NCI-H1417 treated with DMSO at 0.1 percent for 48 hours (cell line): ENCODE measurements at regions not wholly inside any gene's neighbourhood (a gene's known extent, or its start where the extent isn't known, plus 50 kb on each side); places are given as distances from the start of the nearest gene placed in this dataset.
"Not testable (repeated sequence)": the region's sequence is repeated elsewhere in the genome, so short reads cannot be mapped to it uniquely, and the experiment has no call there.

Source experiments
- DNase-seq: peaks from one replicate; lab custom pipeline; 2025; lab: John Stamatoyannopoulos, UW

DNA sequence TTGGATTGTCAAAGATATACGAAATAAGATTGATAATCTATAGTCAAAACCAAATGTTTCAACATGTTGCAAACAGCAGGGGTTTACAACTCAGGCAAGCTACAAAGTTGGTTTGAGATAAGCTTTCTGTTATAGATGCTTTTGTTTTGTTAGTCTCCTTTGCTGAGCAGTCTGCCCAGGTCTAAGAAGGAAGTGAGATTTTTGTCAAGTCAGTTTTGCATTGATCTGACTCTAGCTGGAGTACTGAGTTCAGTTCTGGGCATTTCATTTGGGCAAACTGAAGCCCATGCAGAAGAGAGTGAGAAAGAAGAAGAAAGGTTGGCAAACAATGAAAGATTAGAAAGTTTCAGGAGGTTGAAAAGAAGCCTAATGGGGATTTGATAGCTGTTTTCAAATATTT is 983.0 kb upstream of the SLC39A10 start:
- no peak for DNase-seq

DNA sequence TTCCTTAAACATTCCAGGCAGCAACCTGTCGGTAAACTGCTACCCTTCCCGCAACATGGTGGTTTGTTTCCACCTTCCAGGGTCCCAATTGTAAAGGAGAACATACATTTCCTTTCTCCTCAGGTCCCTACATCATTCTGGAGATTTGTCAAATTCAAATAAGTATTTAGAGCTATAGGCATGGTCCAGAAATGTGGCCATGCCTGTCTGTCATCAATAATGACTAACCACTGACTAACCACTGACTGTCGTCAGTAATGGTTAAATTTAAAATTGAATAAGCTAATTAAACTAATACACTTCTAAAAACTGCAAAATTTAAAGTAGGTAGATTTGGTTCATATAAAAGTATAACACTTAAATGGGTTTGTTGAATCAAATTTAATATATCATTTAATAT is 984.0 kb upstream of the SLC39A10 start:
- no peak for DNase-seq

DNA sequence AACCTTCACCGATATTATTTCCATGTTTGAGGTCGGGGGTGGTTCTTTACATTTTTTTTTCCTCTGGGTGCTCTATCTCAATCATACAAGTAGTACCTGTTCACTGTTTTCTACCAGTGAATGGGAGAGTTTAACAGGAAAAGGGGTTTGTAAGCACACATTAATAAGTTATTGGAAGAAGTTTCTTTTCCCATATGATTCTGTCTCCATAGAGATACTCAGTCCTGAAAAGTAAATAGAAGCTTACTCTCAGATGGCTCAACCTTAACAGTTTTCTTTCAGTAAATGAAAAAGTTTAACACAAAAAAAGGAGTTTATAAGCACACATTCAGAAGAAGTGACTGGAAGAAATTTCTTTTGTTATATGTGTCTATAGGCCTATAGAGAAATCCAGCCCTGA is 995.6 kb upstream of the SLC39A10 start:
- DNase-seq: no peak

DNA sequence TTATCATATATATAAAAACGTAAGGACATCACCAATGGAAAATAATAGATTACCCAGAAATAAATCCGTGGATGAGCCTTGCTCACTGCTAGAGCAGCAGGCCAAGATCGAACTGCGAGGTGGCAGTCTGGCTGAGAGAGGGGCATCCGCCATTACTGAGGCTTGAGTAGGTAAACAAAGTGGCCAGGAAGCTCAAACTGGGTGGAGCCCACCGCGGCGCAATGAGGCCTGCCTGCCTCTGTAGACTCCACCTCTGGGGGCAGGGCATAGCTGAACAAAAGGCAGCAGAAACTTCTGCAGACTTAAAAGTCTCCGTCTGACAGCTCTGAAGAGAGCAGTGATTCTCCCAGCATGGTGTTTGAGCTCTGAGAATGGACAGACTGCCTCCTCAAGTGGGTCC is 1018.0 kb upstream of the SLC39A10 start:
- DNase-seq: not testable (repeated sequence)

DNA sequence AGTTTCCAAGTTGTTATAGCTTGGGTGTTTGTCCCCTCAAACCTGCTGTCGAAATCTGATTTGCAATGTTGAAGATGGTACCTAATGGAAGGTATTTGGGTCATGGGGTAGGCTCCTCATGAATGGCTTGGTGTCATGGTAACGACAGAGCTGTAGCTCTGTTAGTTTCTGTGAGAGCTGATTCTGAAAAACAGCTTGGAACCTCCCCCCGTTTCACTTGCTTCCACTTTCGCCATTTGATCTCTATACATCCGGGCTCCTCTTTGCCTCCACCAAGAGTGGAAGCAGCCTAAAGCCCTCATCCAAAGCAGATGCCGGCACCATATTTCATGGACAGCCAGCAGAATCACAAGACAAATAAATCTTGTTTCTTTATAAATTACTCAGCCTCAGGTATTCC is 1035.1 kb upstream of the SLC39A10 start:
- DNase-seq: no peak

DNA sequence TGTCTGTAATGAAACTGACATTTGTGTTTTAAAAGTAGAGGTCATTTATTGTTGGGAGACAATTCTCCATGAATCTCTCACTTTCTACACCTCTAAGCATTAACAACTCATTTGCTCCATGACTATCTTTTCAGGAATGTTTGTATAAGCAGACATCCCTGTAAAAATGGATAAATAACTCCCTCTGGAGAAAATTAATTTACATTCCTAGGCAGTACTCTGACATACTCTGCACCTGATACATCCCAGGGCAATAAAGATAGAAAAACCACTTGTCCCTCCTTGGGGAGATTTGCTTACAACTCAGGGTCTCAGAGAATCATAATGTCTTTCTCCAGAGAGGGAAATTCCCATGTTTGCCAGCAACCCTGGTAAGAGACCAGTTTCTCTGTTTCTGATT is 1037.7 kb upstream of the SLC39A10 start:
- DNase-seq: no peak

DNA sequence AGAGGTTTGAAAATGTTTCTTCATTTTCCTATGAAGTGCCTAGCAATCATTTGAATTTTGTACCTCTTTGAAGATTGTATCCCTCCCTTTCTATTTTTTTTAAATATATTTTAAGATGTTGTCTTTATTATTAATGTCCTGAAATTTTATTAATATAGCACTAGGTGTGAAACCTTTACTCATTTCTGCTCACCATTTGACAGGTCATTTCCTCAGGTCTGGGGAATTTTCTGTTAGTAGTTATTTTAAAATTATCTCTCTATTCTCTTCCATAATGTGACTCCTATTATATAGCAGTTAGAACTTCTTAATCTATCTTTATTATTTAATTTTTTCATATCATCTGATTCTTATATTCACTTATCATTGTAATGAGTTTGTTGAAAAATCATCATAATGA is 1038.6 kb upstream of the SLC39A10 start:
- DNase-seq: no peak

DNA sequence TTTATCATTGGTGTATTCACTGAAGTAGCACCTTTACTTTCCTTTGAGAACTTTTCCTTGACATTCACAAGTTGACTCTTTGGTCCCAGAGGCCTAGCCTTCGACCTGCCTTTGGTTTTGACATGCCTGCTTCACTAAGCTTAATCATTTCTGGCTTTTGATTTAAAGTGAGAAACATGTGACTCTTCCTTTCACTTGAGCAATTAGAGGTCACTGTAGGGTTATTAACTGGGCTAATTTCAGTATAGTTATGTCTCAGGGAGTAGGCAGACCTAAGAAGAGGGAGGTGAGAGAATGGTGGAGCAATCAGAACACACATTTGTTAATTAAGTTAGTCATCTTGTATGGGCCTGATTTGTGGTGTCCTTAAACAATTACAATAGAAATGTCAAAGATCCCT is 1040.7 kb upstream of the SLC39A10 start:
- no peak for DNase-seq

DNA sequence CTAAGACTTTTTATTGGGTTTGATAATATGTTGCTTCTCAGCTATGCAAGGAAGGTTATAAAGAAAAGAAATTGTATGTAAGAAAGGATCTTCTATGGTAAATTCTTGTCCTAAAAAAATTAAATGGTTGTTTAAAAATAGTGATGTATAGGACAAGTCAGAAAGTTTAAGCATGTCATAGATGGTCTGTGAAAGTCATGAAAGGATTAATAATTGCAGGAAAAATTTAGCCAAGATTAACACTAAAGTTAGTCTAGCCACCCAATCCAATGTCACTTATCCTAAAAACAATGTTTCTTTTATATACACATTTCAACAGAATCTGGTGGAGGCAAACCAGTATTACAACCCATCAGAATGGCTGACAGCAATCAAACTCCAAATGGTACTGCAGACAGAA is 1046.7 kb upstream of the SLC39A10 start:
- no peak for DNase-seq

DNA sequence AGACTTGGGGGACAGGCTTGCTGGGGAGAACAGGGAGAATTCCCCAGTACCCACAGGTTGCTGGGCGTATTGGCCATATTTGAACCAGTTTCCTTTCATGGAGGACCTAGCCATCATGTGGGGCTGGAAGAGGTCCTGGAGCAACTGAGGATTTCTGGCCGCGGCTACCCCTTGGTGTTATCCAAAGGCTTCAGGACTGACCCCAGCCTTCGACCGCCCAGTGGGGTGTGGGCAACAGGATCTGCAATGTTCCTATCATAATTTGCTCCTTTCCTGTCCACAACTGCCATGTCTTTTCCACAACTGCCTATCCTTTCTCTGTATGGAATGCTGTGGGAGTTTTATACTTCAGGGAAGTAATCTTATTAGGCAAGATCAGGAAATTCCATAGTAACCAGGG is 1053.6 kb upstream of the SLC39A10 start:
- no peak for DNase-seq

DNA sequence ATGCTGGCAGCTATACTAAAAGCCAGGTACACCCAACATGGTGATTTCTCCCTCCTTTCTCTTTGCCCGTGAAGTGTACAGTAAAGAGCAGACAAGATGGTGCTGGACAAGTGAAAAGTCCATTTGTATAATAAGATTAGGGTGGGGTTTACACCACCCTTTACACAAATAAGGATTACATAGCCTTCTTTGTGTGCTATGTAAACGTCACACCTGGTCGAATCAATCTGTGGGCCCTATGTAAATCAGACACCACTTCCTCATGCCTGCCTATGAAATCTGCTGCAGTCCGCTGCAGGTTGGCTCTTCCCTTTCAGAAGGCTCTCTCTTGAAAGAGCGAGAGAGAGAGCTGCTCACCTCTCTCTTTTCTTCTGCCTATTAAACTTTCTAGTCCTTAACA is 1054.3 kb upstream of the SLC39A10 start:
- no peak for DNase-seq

DNA sequence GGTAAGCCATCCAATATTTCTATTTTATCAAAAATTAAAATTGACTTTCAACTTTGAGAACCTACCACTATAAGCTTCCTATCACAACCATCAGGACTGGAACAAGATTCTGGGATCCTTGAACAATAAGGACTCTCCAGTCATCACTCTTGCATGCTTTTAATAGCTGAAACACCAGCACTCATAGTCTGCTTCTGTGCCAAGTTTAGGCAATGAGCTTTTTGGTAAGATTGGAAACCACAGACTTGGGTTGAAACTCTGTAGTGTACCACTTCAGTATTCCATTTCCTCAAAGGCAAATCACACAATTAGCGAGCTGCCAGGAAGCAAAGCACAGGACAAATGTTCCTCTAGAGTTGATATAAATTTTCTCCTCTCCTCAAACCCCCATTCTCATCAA is 1065.8 kb upstream of the SLC39A10 start:
- DNase-seq: no peak

DNA sequence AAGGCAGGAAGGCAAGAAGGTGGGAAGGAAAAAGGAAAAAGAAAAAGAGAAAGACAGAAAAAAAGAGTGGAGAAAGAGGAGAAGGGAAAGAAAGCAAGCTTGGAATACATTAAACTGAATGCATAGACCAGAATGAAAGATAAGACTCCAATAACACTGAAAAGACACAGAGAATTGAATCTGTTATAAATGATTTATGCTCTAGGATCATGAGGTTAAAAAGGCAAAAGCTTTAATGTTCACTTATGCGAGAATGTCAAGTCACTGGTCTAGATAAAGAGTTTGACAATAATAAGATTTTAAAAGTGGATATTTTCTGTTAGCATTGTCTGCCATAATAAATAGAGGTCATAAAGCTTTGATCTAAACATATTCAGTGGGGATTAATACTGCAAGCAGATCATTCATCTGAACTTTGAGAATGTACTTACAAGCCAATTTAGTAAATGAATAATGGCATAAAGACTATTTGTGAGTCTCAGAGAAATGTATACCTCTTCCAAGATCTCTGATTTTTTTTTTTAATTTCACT is 1069.2 kb upstream of the SLC39A10 start:
- no peak for DNase-seq

DNA sequence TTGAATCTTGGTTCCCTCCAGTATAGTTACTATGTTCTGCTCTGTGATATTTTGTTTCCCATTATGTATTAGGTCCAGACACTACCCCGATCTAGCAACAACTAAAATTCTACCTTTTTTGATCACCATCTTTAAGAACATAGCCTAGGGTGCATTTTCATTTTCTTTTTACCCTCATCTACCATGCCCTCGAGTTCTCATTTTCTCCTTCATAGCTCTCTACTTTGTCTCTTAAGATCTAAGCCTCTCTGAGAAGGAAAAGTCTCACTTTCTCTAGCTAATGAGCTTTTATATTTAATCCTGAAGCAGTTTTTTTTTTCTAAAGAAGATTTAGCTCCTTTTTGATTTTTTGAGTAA is 1089.4 kb upstream of the SLC39A10 start:
- no peak for DNase-seq

DNA sequence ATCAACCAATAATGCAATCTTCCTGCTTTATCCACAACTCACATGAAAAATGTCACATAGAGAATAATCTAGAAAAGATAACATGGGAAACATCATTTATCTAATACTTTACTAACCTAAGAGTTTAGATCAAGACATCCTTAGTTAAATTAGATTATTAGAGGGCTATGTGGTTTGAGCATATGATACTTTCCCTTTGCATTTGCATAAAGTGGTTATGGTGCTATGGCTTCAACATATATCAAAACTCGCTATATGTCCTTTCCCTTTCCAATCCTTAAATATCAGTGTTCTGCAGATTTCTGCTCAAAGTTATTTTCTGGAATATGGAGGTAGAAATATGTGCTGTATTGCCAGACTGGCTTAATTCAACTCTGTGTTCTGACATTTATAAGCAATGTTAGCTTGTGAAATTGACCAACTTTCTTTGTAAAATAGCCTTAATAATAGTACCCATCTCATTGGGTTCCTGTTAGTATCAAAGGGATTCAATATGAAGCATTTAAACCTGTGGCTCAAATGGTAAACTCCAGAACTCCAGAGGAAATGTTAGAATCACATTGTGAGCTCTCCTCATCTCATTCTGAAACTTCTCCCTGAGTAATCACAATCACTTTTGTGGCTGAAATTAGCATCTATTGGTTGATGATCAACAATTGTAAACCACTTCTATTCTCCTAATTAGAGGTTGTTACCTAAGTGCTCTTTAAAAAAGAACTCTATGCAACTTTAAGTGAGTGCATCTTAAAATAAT is 1089.9 kb upstream of the SLC39A10 start:
- no peak for DNase-seq

DNA sequence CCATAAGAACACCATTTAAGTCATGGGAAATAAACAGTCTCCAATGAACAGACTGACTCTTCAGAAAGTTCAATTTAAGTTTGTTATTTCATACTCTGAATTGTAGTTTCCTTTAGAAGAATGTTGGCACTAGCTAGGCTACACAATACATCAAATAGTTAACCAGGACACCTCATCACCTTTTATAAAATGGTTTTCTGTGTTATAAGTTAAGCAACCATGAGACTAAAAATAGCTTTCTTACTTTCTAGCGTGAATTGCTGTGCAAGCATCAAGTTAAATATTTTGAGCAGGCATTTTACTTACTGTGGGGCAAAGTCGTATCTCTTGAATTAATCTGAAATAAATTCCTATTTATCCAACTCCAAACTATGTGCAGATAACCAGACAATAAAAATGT is 1092.6 kb upstream of the SLC39A10 start:
- DNase-seq: no peak

DNA sequence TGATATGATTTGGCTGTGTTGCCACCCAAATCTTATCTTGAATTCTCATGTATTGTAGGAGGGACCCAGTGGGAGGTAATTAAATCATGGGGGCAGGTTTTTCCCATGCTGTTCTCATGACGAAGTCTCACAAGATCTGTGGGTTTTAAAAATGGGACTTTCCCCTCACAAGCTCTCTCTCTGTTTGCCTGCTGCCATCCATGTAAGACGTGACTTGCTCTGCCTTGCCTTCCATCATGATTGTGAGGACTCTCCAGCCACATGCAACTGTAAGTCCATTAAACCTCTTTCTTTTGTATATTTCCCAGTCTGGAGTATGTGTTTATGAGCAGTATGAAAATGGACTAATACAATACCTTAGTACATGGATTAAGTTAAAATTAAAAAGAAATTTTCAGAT is 1094.7 kb upstream of the SLC39A10 start:
- DNase-seq: no peak

DNA sequence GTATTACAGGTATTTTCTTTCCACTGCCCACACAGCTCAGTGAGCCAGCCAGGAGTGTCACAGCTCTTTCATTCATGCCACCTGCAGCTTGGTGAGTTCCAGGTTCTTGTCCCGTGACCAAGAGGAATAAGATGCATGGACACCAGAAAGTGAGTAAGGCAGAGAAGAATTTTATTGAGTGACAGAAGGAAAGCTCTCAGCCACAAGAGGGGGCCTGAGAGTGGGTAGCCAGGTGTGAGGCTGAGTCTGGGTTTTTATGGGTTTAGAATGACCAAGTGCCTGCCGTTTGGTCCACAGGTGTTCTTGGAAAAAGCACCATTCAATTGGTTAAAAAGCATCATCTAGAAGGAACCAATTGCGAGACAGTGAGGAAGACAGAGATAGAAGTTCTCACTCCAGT is 1097.1 kb upstream of the SLC39A10 start:
- DNase-seq: no peak

DNA sequence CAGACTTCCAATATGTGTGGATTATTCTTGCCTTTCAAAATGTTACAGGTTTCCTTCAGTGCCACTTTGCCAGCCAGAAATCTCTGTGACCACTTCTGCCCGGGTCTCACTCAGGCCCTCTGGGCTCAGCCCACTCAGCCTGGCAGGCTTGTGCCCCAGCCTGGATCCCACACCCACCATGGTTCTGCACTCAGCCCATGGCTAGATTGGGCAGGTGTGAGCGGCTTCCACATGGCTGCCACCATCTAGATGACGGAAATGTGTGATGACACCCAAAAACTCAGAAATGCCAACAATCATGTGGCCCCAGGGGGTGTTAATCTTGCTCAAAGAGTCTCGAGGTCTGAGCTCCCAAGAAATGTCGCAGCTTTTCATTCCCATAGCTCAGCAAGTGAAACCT is 1097.5 kb upstream of the SLC39A10 start:
- no peak for DNase-seq

DNA sequence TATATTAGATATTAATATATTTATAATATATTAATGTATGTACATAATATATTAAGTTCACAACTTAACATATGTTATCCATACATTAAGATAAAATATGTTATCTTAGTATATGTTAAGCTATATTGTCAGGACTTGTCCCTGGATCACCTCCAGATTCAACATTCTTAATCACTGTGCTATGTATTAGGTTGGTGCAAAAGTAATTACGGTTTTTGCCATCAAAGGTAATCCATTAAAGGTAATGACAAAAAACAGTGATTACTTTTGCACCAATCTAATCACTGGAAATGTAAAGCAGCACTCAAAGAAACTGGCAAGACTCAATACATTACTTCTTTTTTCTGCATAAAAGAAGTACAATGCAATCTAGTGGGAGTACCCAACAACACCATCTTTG is 1099.0 kb upstream of the SLC39A10 start:
- no peak for DNase-seq

DNA sequence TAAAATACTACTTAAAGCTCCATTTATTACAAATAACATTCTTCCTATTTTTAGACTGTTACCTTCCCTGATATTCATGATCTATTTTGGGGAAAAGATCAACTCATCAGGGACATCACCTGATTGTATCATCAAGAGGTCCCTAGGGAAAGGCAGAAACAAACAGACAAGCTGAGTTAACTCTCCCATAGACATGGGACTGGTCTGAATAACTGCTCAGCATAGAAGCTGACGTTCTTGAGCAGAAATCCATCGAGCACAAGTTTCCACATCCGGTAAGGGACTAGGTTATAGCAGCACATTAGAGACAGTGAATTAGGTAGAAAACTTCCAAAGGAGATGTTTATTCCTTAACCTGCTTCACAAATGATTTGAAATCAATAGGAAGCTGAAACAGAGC is 1100.4 kb upstream of the SLC39A10 start:
- no peak for DNase-seq

DNA sequence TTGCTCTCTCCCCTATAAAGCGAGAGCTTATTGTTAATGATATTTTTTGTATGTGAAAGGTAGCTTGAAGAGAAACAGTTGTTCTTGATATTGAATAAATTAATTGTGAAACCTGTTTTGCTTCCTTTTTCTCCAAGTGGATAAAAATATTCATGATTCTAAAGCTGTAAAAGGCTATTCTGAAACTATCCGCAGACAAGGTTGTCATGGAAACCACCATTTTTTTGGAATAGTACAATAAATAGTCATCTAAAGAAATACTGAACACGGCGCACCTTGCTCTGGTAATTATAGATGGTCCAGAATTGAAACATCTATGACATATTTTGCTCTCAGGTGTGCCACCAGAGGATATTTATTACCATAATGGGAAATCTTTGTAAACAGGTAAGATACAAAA is 1103.0 kb upstream of the SLC39A10 start:
- DNase-seq: no peak

DNA sequence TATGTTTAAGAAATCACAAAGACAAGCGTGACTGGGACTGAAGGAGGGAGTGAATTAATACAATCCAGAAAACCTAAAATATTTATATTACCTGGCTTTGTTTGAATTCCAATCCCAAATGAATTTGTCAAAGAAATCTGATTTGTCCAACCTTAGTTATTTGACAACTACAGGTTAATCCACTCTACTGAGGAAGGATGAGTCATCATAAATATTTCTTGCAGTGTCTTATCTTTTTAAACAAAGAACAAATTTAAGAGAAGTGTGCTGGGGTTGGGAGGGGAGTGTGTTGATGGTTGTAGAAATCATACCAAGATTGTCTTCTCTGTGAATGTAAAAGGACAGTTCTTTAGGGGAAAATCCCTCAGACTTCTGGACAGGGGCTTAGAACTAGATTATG is 1106.3 kb upstream of the SLC39A10 start:
- DNase-seq: no peak

DNA sequence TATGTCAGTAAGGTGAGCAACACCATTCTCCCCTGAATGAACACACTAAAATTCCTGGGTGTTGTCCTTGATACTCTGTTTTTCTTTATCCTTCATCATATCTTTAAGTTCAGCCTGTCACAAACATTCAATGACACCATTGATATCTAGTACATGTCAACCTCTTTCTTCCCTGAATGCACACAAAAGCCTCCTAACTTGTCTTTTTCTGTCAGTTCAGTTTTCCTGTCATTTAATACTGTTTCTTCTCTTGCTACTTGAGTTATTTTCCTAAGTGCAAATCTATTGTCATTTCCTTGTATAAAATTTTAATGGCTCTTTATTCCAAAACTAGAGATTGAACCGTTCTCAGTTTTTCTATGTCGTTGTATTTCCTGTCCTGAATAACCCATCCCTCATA is 1107.6 kb upstream of the SLC39A10 start:
- no peak for DNase-seq
